Keratinocyte (primary cell): ENCODE measurements at regions not wholly inside any gene's neighbourhood (a gene's known extent, or its start where the extent isn't known, plus 50 kb on each side); places are given as distances from the start of the nearest gene placed in this dataset.

Experiments used
- DNase-seq: peaks from one replicate; pipeline ENCODE4 v3.0.0-alpha.2; 2011; ENCODE audit warnings: low read depth, missing footprints, low spot score
- FAIRE-seq: peaks from 2 replicates; lab custom pipeline; 2011; peaks lifted over from hg19 to GRCh38; lab: Jason Lieb, UNC
- H2AFZ ChIP-seq: 2 replicates; pipeline ENCODE4 v1.6.0; 2012; ENCODE audit warnings: low read length, control low read depth, inconsistent platforms; ENCODE audit not compliant: control insufficient read depth
- H3K27ac ChIP-seq: 2 replicates; pipeline ENCODE4 v1.5.1; 2011; ENCODE audit warnings: low read length; ENCODE audit not compliant: control insufficient read depth, insufficient read depth
- H3K27me3 ChIP-seq: 3 replicates; pipeline ENCODE4 v1.6.0; 2011; ENCODE audit warnings: low read length; ENCODE audit not compliant: control insufficient read depth, insufficient read depth; ENCODE audit errors: extremely low read depth
- H3K36me3 ChIP-seq, 2 experiments: 2 replicates in 1 of 2; 3 replicates in 1 of 2; pipeline ENCODE4 v1.5.1; 2011; ENCODE audit warnings: low read length in 2 of 2, mild to moderate bottlenecking in 1 of 2; ENCODE audit not compliant: control insufficient read depth in 2 of 2, insufficient read depth in 2 of 2; ENCODE audit errors: extremely low read depth in 1 of 2
- H3K4me1 ChIP-seq: 3 replicates; pipeline ENCODE4 v1.5.1; 2011; ENCODE audit warnings: low read length; ENCODE audit not compliant: control insufficient read depth, insufficient read depth; ENCODE audit errors: extremely low read depth
- H3K4me2 ChIP-seq: 3 replicates; pipeline ENCODE4 v1.6.0; 2011; ENCODE audit warnings: low read depth, low read length; ENCODE audit not compliant: control insufficient read depth, insufficient read depth; ENCODE audit errors: extremely low read depth
- H3K4me3 ChIP-seq, 3 experiments: fragments of 200-600 bp in 1 of 3; sonication (generic) in 1 of 3; 2 replicates in 2 of 3; 3 replicates in 1 of 3; pipeline ENCODE4 v1.5.1; 2011 to 2016; ENCODE audit warnings: low read length in 3 of 3, mild to moderate bottlenecking in 3 of 3, control low read depth in 2 of 3, inconsistent platforms in 1 of 3, low read depth in 1 of 3, mixed read lengths in 1 of 3, mixed run types in 1 of 3, moderate library complexity in 1 of 3; ENCODE audit not compliant: control insufficient read depth in 2 of 3, insufficient read depth in 2 of 3; ENCODE audit errors: extremely low read depth in 1 of 3
- H3K79me2 ChIP-seq: 2 replicates; pipeline ENCODE4 v1.6.0; 2012; ENCODE audit warnings: low read length; ENCODE audit not compliant: control insufficient read depth, insufficient read depth
- H3K9ac ChIP-seq: 3 replicates; pipeline ENCODE4 v1.6.0; 2011; ENCODE audit warnings: low read length; ENCODE audit not compliant: control insufficient read depth, insufficient read depth; ENCODE audit errors: extremely low read depth
- H3K9me1 ChIP-seq: 3 replicates; pipeline ENCODE4 v1.6.0; 2011; ENCODE audit warnings: low read length; ENCODE audit not compliant: control insufficient read depth, insufficient read depth; ENCODE audit errors: extremely low read depth
- H3K9me3 ChIP-seq: 2 replicates; pipeline ENCODE4 v1.5.1; 2012; ENCODE audit warnings: low read depth, low read length; ENCODE audit not compliant: control insufficient read depth
- H4K20me1 ChIP-seq: 3 replicates; pipeline ENCODE4 v1.6.0; 2011; ENCODE audit warnings: low read length; ENCODE audit not compliant: control insufficient read depth, insufficient read depth; ENCODE audit errors: extremely low read depth
- CTCF ChIP-seq, 3 experiments: IDR thresholded peaks in 1 of 3; conservative IDR thresholded peaks in 1 of 3; optimal IDR thresholded peaks in 1 of 3; 2 replicates in 2 of 3; 3 replicates in 1 of 3; pipeline versions ENCODE3 to v1.5.1; 2011; ENCODE audit warnings: low read length in 3 of 3, mild to moderate bottlenecking in 3 of 3, moderate library complexity in 2 of 3, control low read depth in 1 of 3, inconsistent platforms in 1 of 3; ENCODE audit not compliant: insufficient read depth in 2 of 3; ENCODE audit errors: extremely low read depth in 1 of 3
- EZH2 ChIP-seq: IDR thresholded peaks from one replicate; pipeline ENCODE4 v1.6.1; 2012; ENCODE audit warnings: inconsistent platforms, mild to moderate bottlenecking, low read length, moderate library complexity
- dilution Hi-C: fragments of 300-500 bp; cut with MboI; formaldehyde crosslinking; loops from one replicate; pipeline ENCODE4 v1.7.0; 2020; ENCODE audit warnings: low sequenced_read_pairs; ENCODE audit not compliant: extremely low pct_ligation_motif_present

- Histone ChIP-seq H3K79me2 (no peaks in the 10 kb centered on the region), H3K4me2 (no peak overlapping the region), H3K9me1 (no peaks in the 10 kb centered on the region), H4K20me1 (no peaks in the 10 kb centered on the region), H3K9me3 (peaks cover 2% of the 10 kb centered on the region), H3K9ac (no peak overlapping the region), H3K36me3 (no peaks in the 10 kb centered on the region), H3K27ac (no peak overlapping the region), H3K4me3 (no peak overlapping the region), H3K27me3 (no peaks in the 10 kb centered on the region), H2AFZ (peak overlapping the region; percentile 3), H3K4me1 (peaks cover 22% of the 10 kb centered on the region)
- TF ChIP-seq EZH2 (no peak), CTCF (optimal IDR thresholded peaks at IDR 0.05 in 1 of 3, IDR thresholded peaks at IDR 0.05 in 1 of 3, conservative IDR thresholded peaks at IDR 0.05 in 1 of 3; ENCODE audit: extremely low read depth in 1 of 3, insufficient read depth in 2 of 3, low read length in 3 of 3) (no peak)
- dilution Hi-C loops, result no loop called here
- no peak for FAIRE-seq
- DNase-seq, result no peak
Measured at GRCh38 chr4:125387770-125388169, 73.0 kb downstream of the FAT4 start.

GRCh38 chr4:125388613-125389012, 73.9 kb downstream of the FAT4 start:
- dilution Hi-C loops, result no loop called here
- no peaks in the 10 kb centered on the region for H3K79me2 ChIP-seq
- H3K4me3 ChIP-seq, result no peak overlapping the region
- no peaks in the 10 kb centered on the region for H3K36me3 ChIP-seq
- peaks cover 2% of the 10 kb centered on the region for H3K9me3 ChIP-seq
- peaks cover 22% of the 10 kb centered on the region for H3K4me1 ChIP-seq
- H3K27ac ChIP-seq, result peak overlapping the region; percentile 48
- no peaks in the 10 kb centered on the region for H3K27me3 ChIP-seq
- FAIRE-seq, result no peak
- no peak overlapping the region for H3K4me2 ChIP-seq
- no peaks in the 10 kb centered on the region for H3K9me1 ChIP-seq
- no peak for DNase-seq
- no peak overlapping the region for H3K9ac ChIP-seq
- H4K20me1 ChIP-seq, result no peaks in the 10 kb centered on the region
- peak overlapping the region; percentile 2 for H2AFZ ChIP-seq
- TF ChIP-seq CTCF (optimal IDR thresholded peaks at IDR 0.05 in 1 of 3, IDR thresholded peaks at IDR 0.05 in 1 of 3, conservative IDR thresholded peaks at IDR 0.05 in 1 of 3; ENCODE audit: extremely low read depth in 1 of 3, insufficient read depth in 2 of 3, low read length in 3 of 3) (no peak), EZH2 (no peak)
